DND-41 (cell line): ENCODE measurements at regions not wholly inside any gene's neighbourhood (a gene's known extent, or its start where the extent isn't known, plus 50 kb on each side); places are given as distances from the start of the nearest gene placed in this dataset.

ENCODE experiments used
- CTCF ChIP-seq: IDR thresholded peaks from 2 replicates; pipeline ENCODE4 v1.5.1; 2012; ENCODE audit warnings: borderline replicate concordance, low read length, moderate library complexity, mild to moderate bottlenecking; ENCODE audit not compliant: poor library complexity, severe bottlenecking; ENCODE audit errors: extremely low read depth
- EZH2 ChIP-seq: IDR thresholded peaks from 3 replicates; pipeline ENCODE4 v1.6.1; 2012; ENCODE audit warnings: borderline replicate concordance, low read depth, mild to moderate bottlenecking, moderate library complexity, low read length, inconsistent platforms; ENCODE audit not compliant: severe bottlenecking

DNA sequence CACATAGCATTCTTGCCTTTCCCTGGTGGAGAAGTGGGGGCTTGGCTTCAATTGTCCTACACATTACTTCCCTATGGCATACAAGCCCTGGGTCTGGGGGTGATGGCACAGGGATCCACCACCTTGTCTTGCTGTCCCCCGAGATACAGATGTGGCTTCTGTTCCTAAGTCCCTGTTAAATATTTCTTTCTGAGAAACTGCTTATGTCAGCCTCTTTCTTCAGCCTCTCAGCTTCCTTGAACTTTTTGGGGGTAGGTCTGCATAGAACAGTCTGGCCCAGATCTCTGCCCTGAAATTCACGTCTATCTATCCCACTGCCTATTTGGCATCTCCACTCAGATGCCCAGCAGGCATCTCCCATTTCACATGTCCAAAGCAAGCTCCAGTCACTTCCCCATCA lies 177.4 kb downstream of the SCP2D1 start:
- no peak for TF ChIP-seq CTCF
- no peak for TF ChIP-seq EZH2
